HG02973 (cell line): ENCODE measurements at regions not wholly inside any gene's neighbourhood (a gene's known extent, or its start where the extent isn't known, plus 50 kb on each side); places are given as distances from the start of the nearest gene placed in this dataset.
"Not testable (repeated sequence)": the region's sequence is repeated elsewhere in the genome, so short reads cannot be mapped to it uniquely, and the experiment has no call there.

Experiments
- ATAC-seq: cut with Tn5 transposase; IDR thresholded peaks from one replicate; pipeline ENCODE4 v1.9.1; 2021; ENCODE audit warnings: moderate library complexity; ENCODE audit not compliant: unreplicated experiment

DNA sequence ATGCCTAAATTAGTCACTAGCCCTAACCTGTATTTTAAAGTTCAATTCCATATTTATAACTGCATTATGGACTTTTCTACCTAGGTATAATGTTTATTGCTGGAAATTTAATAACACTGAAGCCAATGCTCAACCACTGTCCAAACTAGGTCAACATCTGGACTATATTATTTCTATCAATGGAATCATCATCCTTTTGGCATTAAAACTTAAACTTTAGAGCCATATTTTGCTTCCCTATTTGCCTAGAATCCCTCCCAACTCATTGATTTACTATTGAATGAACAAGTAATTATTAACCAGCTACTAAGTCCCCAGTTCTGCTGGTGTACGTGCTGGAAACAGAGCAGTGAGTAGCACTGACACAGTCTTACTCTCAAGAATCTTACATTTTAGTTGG is 291.7 kb upstream of the SPTLC3 start:
- ATAC-seq, result no peak

DNA sequence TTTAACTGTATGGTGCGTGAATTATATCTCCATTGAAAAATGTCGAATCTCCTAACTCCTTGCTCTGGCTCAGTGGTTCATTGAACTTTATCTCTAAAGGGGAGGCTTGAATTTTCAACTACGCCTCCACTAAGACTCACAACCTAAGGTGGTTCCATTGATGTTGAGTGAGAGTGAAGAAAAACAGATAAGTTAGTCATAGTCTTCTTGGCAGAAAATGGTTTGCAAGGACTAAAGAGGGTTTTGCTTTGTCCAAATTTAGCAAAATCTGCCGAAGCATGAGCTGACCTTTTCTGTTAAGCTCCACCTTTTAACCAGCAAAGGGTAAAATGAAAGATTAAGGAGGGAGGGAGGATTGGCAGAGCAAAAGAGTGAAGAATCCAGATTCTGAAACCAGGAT is 290.2 kb upstream of the SPTLC3 start:
- no peak for ATAC-seq

DNA sequence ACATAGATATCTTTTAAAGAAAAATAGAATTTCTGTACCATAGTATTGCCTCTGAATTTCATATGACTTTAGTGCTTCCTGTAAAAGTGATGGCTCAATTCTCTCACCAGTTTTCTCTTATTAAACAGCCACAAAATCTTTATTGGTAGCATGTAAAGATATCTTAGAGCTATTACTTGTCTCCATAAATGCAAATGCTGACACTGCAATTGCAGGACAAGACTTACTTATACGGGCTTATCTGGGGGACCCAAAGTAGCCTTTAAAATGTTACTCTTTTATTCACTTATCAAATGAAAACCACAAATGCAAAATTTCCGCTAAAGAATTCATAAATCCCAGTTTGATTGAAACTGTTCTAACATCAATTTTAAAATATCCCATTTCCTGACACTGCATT is 287.1 kb upstream of the SPTLC3 start:
- no peak for ATAC-seq

DNA sequence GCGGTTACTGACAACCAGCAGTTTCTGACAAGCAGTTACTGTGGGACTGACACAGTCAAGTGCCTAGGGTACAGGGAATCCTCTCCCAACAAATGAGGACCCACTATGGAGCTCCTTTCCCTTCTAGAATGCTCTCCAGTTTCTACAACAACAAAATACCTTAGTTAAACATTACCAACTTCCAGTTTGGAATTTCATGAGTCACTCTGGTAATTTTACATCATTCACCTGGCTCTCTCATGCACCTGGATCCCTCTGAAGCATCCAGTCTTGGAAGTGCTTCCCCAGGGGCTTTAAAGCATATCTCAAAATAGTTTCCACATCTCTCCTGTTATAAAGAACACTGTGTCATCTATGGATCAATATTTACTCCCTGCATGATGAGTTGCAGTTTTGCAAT is 286.7 kb upstream of the SPTLC3 start:
- no peak for ATAC-seq

DNA sequence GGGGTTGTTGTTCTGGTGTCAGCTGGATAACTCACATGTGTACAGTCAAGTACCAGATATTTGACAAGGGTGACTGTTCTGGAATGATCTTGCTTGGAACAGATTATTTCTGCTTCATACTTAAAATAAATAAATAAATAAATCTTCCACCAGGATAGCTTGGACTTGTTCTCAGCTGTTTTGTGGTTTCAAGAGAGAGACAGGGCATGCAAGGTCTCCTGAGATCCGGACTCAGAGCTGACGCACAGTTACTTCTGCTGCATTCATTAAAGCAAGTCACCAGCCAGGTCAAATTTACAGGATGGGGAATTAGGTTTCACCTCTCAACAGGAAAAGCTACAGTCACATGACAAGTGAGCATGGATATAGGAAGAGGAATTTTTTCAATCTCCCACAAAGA is 285.0 kb upstream of the SPTLC3 start:
- ATAC-seq, result no peak

DNA sequence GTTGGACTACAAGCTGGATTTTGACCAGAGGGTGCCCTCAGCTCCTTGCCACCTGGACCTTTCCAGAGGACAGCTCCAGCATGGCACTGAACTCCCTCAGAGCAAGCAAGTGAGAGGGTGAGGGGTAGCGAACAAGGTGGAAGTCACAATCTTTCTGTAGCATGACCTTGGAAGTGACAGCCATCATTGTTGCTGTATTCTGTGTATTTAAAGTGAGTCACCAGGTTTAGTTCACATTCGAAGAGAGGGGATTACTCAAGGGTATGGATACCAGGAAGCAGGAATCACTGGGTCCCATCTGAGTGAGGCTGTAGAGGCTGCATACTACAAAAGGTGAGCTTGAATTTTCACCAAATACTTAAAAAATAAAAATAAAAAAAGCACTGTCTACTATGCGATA is 280.0 kb upstream of the SPTLC3 start:
- ATAC-seq, result no peak

DNA sequence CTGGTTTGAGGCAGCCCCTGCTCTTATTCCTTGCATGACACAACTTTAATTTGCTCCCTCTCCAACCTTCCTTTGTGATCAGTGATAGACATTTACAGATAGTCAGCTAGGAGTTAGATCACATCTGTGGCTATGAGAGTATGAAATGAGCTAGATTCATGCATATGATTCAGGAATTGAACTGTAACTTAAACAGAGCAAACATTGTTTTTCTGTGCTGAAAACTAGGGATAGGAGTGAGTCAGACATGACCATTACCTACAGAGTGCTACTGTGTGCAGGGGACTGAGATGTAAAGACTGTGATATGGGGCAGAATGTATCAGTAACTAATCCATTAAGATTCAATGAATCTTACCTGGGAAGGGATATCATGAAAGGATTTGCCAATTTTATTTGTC is 279.4 kb upstream of the SPTLC3 start:
- ATAC-seq, result no peak

DNA sequence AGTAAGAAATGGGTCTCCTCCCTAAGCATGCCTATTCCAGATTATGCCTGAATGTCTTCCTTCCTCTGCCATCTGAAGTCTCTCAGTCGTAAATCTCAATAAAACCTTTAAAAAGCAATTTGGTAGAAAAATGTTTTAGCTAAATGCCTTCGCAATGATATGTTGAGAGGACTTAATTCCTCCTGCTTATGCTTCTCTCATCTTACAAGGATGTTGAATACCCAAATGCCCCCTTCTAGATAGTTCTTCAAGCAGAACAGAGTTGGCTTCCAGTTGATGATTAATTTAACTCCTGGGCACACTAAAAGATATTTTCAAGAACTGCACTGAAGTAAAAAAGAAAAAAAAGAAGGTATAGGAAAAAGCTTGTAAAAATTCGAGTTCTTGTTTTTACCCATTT is 275.0 kb upstream of the SPTLC3 start:
- ATAC-seq, result no peak

DNA sequence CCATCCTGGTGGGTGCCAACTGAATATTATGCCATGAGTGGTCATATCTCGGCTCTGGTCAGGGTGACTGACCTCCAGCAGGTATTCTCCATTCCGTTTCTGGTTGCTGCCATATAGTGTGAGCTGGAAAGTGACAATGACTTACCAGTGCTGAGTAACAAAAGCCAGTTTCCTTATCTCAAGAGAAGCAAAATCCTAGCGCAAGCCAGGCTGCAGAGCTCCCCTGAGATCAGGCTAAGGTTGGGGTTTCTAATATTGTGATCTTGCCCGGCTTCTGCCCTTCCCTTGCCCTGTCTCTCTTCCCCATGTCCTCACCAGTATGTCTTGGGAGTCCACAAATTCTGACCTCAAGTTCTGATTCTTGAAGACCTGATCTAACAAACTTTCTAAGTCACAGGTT is 271.3 kb upstream of the SPTLC3 start:
- no peak for ATAC-seq

DNA sequence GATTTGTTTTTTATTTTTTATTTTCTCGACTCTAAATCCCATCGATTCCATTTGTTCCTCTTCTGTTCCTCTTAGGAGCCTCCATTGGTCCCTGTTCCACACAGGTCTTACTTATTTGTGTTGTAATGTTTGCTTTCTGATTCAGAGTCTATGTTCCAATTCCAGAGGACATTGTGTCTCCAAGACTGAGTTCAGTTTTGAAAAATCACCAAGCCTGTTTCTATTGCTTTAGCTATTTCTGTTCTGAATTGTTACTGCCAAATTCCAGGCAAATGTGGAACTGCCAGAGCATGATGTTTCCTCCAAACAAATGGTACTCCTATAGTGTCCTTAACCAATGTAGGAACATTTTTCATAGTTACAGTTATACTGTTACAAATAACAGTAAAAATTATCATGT is 270.9 kb upstream of the SPTLC3 start:
- ATAC-seq, result no peak

DNA sequence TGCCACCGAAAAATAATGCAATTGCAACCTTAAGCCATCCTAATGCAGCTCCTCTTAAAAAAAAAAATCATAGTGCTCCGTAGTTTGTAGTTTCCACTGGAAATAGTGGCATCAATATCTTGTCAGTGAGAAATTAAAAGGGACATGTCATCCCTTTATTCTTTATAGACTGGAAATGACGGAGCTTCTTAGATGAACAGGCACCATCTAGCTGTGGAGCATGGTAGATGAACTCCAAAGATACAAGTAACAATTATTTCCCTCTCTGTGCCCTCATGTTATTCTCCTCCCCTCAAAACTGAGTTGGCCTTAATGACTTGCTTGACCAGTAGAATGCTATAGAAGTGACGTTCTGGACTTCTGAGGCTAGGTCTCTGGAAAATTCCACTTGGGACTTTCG is 268.1 kb upstream of the SPTLC3 start:
- no peak for ATAC-seq

DNA sequence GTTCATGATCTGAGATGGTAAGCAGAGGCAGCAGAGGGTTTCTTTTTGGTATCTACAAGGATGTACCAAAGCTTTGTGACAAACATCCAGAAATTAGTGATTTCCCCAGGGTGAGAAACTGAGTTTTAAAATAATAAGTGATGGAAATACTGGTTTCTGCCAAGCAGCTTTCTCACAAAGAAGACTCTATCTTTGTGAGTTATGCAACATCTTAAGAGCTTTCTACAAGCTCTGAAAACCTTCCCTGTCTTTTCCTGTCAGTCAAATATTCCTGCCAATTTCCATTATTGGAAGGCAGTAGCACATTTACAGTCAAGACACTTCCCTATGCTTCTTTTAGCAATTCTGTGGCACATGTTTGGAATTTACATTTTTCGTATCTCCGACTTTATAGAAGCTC is 264.7 kb upstream of the SPTLC3 start:
- no peak for ATAC-seq

DNA sequence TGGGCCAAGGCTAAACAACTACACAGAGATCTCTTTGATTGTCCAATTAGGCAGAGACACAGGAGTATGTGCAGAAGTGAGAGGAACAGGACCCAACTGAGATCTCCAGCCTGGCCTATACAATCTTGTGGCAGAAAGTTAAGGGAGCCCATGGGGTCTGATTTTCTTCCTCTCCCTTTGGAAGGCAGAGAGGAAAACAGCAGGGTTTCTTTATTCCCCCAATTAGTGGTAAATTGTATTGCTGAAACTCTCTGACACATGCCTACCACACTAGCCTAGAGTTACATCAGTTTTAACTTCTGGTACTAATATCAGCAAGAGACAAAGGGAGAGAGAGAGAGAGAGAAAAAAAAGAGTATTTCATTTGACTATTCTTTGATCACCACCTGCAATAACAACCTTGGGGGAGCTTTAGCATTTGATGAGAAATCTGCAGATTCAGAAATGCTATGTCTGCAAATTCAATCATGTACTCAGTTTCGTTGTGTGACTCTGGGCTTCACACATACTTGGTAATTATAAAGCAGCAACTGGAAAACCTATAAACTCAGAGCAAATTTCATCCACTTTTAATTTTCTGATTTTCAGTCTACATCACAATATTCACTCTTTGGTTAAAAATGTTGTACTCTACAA is 260.3 kb upstream of the SPTLC3 start:
- ATAC-seq, result no peak

DNA sequence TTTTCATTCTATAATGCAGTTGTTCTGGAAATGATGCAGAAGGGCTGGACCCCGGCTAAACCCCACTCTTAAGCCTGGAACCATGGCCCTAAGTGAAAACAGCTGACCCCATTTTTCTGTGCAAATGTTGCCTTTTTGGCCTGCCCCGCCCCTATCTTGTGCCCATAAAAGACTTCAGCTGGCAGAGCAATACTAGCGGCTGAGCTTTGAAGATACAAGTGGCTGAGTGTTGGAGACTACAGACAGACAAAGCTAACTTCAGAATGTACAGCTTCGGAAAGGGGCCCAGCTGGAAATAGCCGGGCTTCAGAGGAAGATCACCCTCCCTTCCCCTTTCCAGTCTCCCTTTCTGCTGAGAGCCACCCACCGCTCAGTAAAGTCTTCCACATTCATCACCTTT is 258.6 kb upstream of the SPTLC3 start:
- ATAC-seq, result no peak

DNA sequence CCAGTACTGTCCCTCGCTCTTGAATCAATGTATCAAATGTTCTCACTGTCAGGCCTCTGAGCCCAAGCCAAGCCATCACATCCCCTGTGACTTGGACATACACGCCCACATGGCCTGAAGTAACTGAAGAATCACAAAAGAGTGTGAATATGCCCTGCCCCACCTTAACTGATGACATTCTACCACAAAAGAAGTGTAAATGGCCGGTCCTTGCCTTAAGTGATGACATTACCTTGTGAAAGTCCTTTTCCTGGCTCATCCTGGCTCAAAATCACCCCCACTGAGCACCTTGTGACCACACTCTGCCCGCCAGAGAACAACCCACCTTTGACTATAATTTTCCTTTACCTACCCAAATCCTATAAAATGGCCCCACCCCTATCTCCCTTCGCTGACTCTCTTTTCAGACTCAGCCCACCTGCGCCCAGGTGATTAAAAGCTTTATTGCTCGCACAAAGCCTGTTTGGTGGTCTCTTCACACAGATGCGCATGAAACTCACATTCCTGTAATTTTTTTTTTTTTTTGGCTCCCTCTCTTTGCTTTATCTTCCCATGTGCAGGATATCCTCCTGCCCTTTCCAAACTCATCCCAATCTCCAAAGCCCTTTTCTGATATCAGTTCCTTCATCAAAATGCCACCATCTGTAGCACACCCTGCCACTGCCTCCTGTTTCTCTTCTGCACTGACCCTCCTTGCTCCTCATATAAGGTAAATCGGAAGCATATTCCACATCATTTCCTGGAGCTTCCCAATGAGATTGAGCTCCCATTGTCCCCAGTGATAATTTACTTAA is 255.7 kb upstream of the SPTLC3 start:
- ATAC-seq, result not testable (repeated sequence)

DNA sequence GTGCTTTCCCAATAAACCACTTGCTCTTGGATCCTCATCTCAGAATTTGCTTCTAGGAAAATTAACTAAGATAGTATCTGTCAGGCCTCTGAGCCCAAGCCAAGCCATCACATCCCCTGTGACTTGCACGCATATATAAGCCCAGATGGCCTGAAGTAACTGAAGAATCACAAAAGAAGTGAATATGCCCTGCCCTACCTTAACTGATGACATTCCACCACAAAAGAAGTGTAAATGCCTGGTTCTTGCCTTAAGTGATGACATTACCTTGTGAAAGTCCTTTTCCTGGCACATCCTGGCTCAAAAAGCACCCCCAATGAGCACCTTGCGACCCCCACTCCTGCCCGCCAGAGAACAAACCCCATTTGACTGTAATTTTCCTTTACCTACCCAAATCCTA is 255.0 kb upstream of the SPTLC3 start:
- not testable (repeated sequence) for ATAC-seq

DNA sequence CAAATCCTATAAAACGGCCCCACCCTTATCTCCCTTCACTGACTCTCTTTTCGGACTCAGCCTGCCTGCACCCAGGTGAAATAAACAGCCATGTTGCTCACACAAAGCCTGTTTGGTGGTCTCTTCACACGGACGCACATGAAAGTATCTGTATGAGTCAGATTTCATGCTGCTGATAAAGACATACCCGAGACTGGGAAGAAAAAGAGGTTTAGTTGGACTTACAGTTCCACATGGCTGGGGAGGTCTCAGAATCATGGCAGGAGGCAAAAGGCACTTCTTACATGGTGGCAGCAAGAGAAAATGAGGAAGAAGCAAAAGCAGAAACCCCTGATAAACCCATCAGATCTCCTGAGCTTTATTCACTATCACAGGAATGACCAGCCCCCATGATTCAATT is 249.3 kb upstream of the SPTLC3 start:
- not testable (repeated sequence) for ATAC-seq

DNA sequence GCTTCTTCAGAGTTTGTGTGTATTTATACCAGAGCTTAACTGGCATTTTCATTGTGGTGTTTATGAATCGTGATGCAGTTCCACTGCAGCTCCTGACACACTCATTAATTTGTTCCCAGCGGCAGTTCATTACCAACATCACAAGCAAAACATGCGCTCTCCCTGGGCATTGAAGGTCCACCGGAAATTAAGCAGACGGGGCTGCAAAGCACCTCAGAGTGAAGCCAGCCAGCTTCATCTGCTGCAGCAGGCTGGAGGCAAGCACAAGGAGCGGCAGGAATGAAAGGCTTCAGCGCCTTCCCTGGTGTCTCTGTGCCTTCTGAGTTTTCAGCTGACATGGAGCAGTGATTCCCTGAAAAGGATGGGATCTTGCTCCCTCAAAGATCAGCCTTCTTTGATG is 246.0 kb upstream of the SPTLC3 start:
- no peak for ATAC-seq

DNA sequence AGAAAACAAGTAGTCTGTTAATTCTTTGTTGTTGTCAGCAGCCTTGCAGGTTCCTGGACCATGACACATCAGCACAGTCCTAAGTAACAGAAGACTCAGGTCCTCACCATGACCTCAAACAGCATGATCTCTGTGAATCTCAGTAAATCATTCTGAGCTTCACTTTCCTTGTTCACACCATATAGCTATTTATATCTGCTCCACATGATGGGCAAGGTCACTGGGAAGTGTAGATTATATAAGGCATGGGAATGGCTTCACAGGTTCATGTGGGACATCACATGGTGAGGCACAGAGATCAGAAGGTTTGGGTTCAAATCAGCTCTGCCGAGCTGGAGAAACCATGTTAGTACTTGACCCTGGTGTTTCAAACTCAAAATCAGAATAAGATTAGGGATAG is 245.4 kb upstream of the SPTLC3 start:
- no peak for ATAC-seq

DNA sequence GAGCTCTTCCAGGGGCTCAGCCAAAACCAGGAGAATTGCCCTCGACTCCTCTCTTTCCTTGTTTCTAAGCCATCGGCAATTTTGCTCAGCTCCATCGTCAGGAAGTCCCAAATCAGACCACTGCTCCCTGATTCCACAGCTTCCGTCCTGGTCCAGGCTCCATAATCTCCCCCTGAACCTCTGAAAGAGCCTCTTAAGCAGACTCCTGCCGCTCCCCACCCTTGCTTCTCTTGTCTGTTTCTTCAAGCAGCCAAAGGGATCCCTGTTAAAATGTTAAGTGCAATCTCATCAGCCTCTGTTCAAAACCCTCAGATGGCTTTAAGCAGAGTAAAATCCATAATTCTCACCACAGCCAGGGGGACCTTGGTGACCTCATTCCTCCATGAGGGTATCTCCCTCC is 244.7 kb upstream of the SPTLC3 start:
- no peak for ATAC-seq

DNA sequence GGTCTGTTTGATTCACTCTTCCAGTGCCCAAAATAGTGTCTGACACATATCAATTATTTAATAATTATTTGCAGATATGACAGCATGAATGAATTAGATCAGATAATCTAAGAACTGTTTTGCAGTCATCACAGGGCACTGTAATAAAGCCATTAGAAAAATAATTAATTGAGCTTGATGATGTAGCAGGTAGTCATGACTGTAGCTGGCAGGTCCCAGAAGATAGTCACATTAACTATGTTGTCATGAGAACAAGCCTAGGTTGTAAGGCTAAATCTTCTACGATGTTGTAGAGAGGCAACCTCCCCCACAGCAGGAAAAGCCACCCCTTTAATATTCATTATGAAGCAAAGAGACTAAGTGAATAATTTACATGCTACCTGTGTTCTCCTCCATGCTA is 243.9 kb upstream of the SPTLC3 start:
- ATAC-seq, result no peak

DNA sequence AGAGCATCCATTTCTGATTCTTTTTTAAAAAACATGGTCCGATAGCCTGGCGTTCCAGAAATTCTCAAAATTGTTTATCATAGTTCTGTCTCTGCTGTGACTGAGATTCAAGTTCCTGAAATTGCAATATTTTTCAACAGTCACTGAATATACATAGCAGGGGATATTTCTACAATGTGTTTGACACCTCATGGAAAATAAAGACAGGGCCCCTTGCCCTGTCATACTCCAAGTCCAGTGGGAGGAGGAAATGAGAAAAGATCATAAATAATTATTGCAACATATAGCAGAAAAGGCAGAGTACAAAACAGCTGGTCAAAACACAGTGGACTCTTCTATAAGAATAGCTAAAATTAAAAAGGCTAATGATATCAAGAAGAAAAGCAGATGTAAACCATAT is 234.8 kb upstream of the SPTLC3 start:
- no peak for ATAC-seq

DNA sequence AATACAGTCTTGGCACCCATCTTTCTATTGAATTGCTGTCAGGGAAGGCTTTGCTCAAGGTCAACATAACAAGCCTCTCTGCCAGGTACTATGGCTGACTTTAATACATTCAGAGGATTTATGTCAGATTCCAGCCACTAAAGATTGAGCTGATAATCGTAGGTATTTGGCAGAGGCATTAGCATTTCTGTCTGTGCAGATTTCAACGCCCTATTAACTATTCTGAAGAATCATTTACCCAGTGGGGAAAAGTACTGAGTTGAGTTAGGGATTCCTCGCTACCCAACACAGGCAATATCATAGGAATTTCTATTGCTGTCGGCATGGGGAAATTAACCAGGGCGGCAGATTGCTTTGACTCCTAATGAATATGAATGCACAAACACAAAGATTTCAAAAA is 233.7 kb upstream of the SPTLC3 start:
- no peak for ATAC-seq
